ENCODE measurements at regions not wholly inside any gene's neighbourhood (a gene's known extent, or its start where the extent isn't known, plus 50 kb on each side); places are given as distances from the start of the nearest gene placed in this dataset.
A peak's percentile ranks its signal among the peaks of the same experiment; 100 is the strongest.

GRCh38 chr11:104322696-104323095 lies 158.7 kb upstream of the PDGFD start:
- peaks cover 0 to 2% of the 10 kb centered on the region in 2 experiments for H3K4me1 ChIP-seq (ENCODE audit: control insufficient read depth in 1 of 2, insufficient read depth in 2 of 2, low read length in 2 of 2)
- no peaks in the 10 kb centered on the region for H3K79me2 ChIP-seq (ENCODE audit: control insufficient read depth, insufficient read depth, low read length, poor library complexity)
- no peak overlapping the region for H4K91ac ChIP-seq (ENCODE audit: low read depth, low read length)
- H2AK5ac ChIP-seq (ENCODE audit: low read length): no peak overlapping the region
- H4K12ac ChIP-seq (ENCODE audit: low read depth, low read length): no peak overlapping the region
- H3K18ac ChIP-seq (ENCODE audit: low read length): no peak overlapping the region
- H3K9me3 ChIP-seq (ENCODE audit: insufficient read depth, low read depth, low read length): no peaks in the 10 kb centered on the region
- H3K4me3 ChIP-seq (ENCODE audit: low read depth, low read length): no peak overlapping the region
- no peaks in the 10 kb centered on the region for H3K79me1 ChIP-seq (ENCODE audit: low read length)
- no peaks in the 10 kb centered on the region for H3K27me3 ChIP-seq (ENCODE audit: insufficient read depth, low read length)
- H3K4me2 ChIP-seq (ENCODE audit: low read length): no peak overlapping the region
- no peak overlapping the region for H2BK5ac ChIP-seq (ENCODE audit: low read depth, low read length, poor library complexity)
- H4K8ac ChIP-seq (ENCODE audit: low read depth, low read length): no peak overlapping the region
- H2BK12ac ChIP-seq (ENCODE audit: low read length): no peak overlapping the region
- no peaks in the 10 kb centered on the region for H3K36me3 ChIP-seq (ENCODE audit: control insufficient read depth in 1 of 2, insufficient read depth in 2 of 2, low read length in 2 of 2)
- H3K14ac ChIP-seq (ENCODE audit: low read length): no peak overlapping the region
- DNase-seq: no peak
- WGBS (ENCODE audit: extremely low coverage, insufficient coverage, insufficient read length): no CpG with 5 or more reads among the region's 4 CpGs
- H2AFZ ChIP-seq (ENCODE audit: insufficient read depth, low read length, poor library complexity): no peak overlapping the region
- no peak overlapping the region for H3K27ac ChIP-seq (ENCODE audit: low read depth, low read length)
- no peak overlapping the region for H3K9ac ChIP-seq (ENCODE audit: low read length)
- no peak overlapping the region for H3K23ac ChIP-seq (ENCODE audit: low read length)
- H3K4ac ChIP-seq (ENCODE audit: low read depth, low read length): no peak overlapping the region
- H2BK120ac ChIP-seq (ENCODE audit: insufficient read depth, low read length, poor library complexity): no peak overlapping the region

- Histone ChIP-seq H3K79me1 (ENCODE audit: low read length) (no peaks in the 10 kb centered on the region), H3K4me2 (ENCODE audit: low read length) (no peak overlapping the region), H3K4me3 (ENCODE audit: low read depth, low read length) (no peak overlapping the region), H2BK12ac (ENCODE audit: low read length) (no peak overlapping the region), H3K4me1 (ENCODE audit: control insufficient read depth in 1 of 2, insufficient read depth in 2 of 2, low read length in 2 of 2) (peaks cover 0 to 2% of the 10 kb centered on the region in 2 experiments), H3K9me3 (ENCODE audit: insufficient read depth, low read depth, low read length) (no peaks in the 10 kb centered on the region), H3K18ac (ENCODE audit: low read length) (no peak overlapping the region), H3K27ac (ENCODE audit: low read depth, low read length) (no peak overlapping the region), H2BK120ac (ENCODE audit: insufficient read depth, low read length, poor library complexity) (no peak overlapping the region), H3K14ac (ENCODE audit: low read length) (no peak overlapping the region), H3K27me3 (ENCODE audit: insufficient read depth, low read length) (no peaks in the 10 kb centered on the region), H3K23ac (ENCODE audit: low read length) (no peak overlapping the region), H3K36me3 (ENCODE audit: control insufficient read depth in 1 of 2, insufficient read depth in 2 of 2, low read length in 2 of 2) (no peaks in the 10 kb centered on the region), H2AK5ac (ENCODE audit: low read length) (no peak overlapping the region), H2AFZ (ENCODE audit: insufficient read depth, low read length, poor library complexity) (no peak overlapping the region), H4K12ac (ENCODE audit: low read depth, low read length) (no peak overlapping the region), H3K79me2 (ENCODE audit: control insufficient read depth, insufficient read depth, low read length, poor library complexity) (no peaks in the 10 kb centered on the region), H3K9ac (ENCODE audit: low read length) (no peak overlapping the region), H3K4ac (ENCODE audit: low read depth, low read length) (no peak overlapping the region), H4K91ac (ENCODE audit: low read depth, low read length) (no peak overlapping the region), H4K8ac (ENCODE audit: low read depth, low read length) (no peak overlapping the region), H2BK5ac (ENCODE audit: low read depth, low read length, poor library complexity) (no peak overlapping the region)
- WGBS (ENCODE audit: extremely low coverage, insufficient coverage, insufficient read length): no CpG with 5 or more reads among the region's 1 CpG
- DNase-seq: no peak
Measured at GRCh38 chr11:104320956-104321355, 157.0 kb upstream of the PDGFD start.

GRCh38 chr11:104320097-104320496 lies 156.2 kb upstream of the PDGFD start:
- Histone ChIP-seq H3K14ac (ENCODE audit: low read length) (no peak overlapping the region), H3K23ac (ENCODE audit: low read length) (no peak overlapping the region), H3K9me3 (ENCODE audit: insufficient read depth, low read depth, low read length) (no peaks in the 10 kb centered on the region), H2AK5ac (ENCODE audit: low read length) (no peak overlapping the region), H4K12ac (ENCODE audit: low read depth, low read length) (no peak overlapping the region), H2BK120ac (ENCODE audit: insufficient read depth, low read length, poor library complexity) (no peak overlapping the region), H3K79me1 (ENCODE audit: low read length) (no peaks in the 10 kb centered on the region), H3K36me3 (ENCODE audit: control insufficient read depth in 1 of 2, insufficient read depth in 2 of 2, low read length in 2 of 2) (no peaks in the 10 kb centered on the region), H3K9ac (ENCODE audit: low read length) (no peak overlapping the region), H3K79me2 (ENCODE audit: control insufficient read depth, insufficient read depth, low read length, poor library complexity) (no peaks in the 10 kb centered on the region), H3K18ac (ENCODE audit: low read length) (no peak overlapping the region), H2BK12ac (ENCODE audit: low read length) (no peak overlapping the region), H2BK5ac (ENCODE audit: low read depth, low read length, poor library complexity) (no peak overlapping the region), H2AFZ (ENCODE audit: insufficient read depth, low read length, poor library complexity) (no peak overlapping the region), H3K27me3 (ENCODE audit: insufficient read depth, low read length) (no peaks in the 10 kb centered on the region), H4K8ac (ENCODE audit: low read depth, low read length) (no peak overlapping the region), H3K27ac (ENCODE audit: low read depth, low read length) (no peak overlapping the region), H3K4me2 (ENCODE audit: low read length) (no peak overlapping the region), H3K4me1 (ENCODE audit: control insufficient read depth in 1 of 2, insufficient read depth in 2 of 2, low read length in 2 of 2) (peaks cover 0 to 2% of the 10 kb centered on the region in 2 experiments), H4K91ac (ENCODE audit: low read depth, low read length) (no peak overlapping the region), H3K4me3 (ENCODE audit: low read depth, low read length) (no peak overlapping the region), H3K4ac (ENCODE audit: low read depth, low read length) (no peak overlapping the region)
- peak; percentile 62 to 78 for DNase-seq

- WGBS (ENCODE audit: extremely low coverage, insufficient coverage, insufficient read length): no CpG with 5 or more reads among the region's 4 CpGs
- H3K4me2 ChIP-seq (ENCODE audit: low read length): no peak overlapping the region
Measured at GRCh38 chr11:104319396-104319795, 155.4 kb upstream of the PDGFD start.

More at GRCh38 chr11:104319396-104319795, 155.4 kb upstream of the PDGFD start:
- H2BK120ac ChIP-seq (ENCODE audit: insufficient read depth, low read length, poor library complexity): no peak overlapping the region
- no peaks in the 10 kb centered on the region for H3K36me3 ChIP-seq (ENCODE audit: control insufficient read depth in 1 of 2, insufficient read depth in 2 of 2, low read length in 2 of 2)
- no peaks in the 10 kb centered on the region for H3K27me3 ChIP-seq (ENCODE audit: insufficient read depth, low read length)
- H2AFZ ChIP-seq (ENCODE audit: insufficient read depth, low read length, poor library complexity): no peak overlapping the region
- H3K14ac ChIP-seq (ENCODE audit: low read length): no peak overlapping the region
- no peak overlapping the region for H4K8ac ChIP-seq (ENCODE audit: low read depth, low read length)
- no peak overlapping the region for H3K4ac ChIP-seq (ENCODE audit: low read depth, low read length)
- no peak overlapping the region for H3K18ac ChIP-seq (ENCODE audit: low read length)
- H3K23ac ChIP-seq (ENCODE audit: low read length): no peak overlapping the region
- no peak overlapping the region for H2AK5ac ChIP-seq (ENCODE audit: low read length)
- no peaks in the 10 kb centered on the region for H3K9me3 ChIP-seq (ENCODE audit: insufficient read depth, low read depth, low read length)
- no peak overlapping the region for H2BK5ac ChIP-seq (ENCODE audit: low read depth, low read length, poor library complexity)
- H2BK12ac ChIP-seq (ENCODE audit: low read length): no peak overlapping the region
- no peaks in the 10 kb centered on the region for H3K79me2 ChIP-seq (ENCODE audit: control insufficient read depth, insufficient read depth, low read length, poor library complexity)
- H3K27ac ChIP-seq (ENCODE audit: low read depth, low read length): no peak overlapping the region
- H4K91ac ChIP-seq (ENCODE audit: low read depth, low read length): no peak overlapping the region
- DNase-seq: no peak
- H3K9ac ChIP-seq (ENCODE audit: low read length): no peak overlapping the region
- no peak overlapping the region for H4K12ac ChIP-seq (ENCODE audit: low read depth, low read length)
- no peaks in the 10 kb centered on the region for H3K79me1 ChIP-seq (ENCODE audit: low read length)
- H3K4me1 ChIP-seq (ENCODE audit: control insufficient read depth in 1 of 2, insufficient read depth in 2 of 2, low read length in 2 of 2): peaks cover 0 to 2% of the 10 kb centered on the region in 2 experiments
- no peak overlapping the region for H3K4me3 ChIP-seq (ENCODE audit: low read depth, low read length)

Data from trophoblast cell (in vitro differentiated cells and primary cell).